Brain pericyte (primary cell): ENCODE measurements at regions not wholly inside any gene's neighbourhood (a gene's known extent, or its start where the extent isn't known, plus 50 kb on each side); places are given as distances from the start of the nearest gene placed in this dataset.

Source experiments
- DNase-seq: peaks from one replicate; pipeline ENCODE4 v3.0.0-alpha.2; 2012; ENCODE audit warnings: low read depth, low spot score

- DNase-seq: no peak
Measured at GRCh38 chr12:88251798-88252197, 109.7 kb downstream of the TMTC3 start.

- no peak for DNase-seq
Measured at GRCh38 chr12:88253371-88253978, 111.4 kb downstream of the TMTC3 start.

- no peak for DNase-seq
Measured at GRCh38 chr12:88255224-88255623, 113.1 kb downstream of the TMTC3 start.

GRCh38 chr12:88255847-88256246, 113.7 kb downstream of the TMTC3 start:
- DNase-seq: no peak

- no peak for DNase-seq
Measured at GRCh38 chr12:88258396-88258795, 116.3 kb downstream of the TMTC3 start.

GRCh38 chr12:88266806-88267360, 124.8 kb downstream of the TMTC3 start:
- no peak for DNase-seq

GRCh38 chr12:88267630-88268029, 125.5 kb downstream of the TMTC3 start:
- no peak for DNase-seq

GRCh38 chr12:88272456-88272855, 130.3 kb downstream of the TMTC3 start:
- no peak for DNase-seq

GRCh38 chr12:88273450-88273849, 131.3 kb downstream of the TMTC3 start:
- no peak for DNase-seq

- DNase-seq: no peak
Measured at GRCh38 chr12:88273875-88274274, 131.8 kb downstream of the TMTC3 start.

- DNase-seq: no peak
Measured at GRCh38 chr12:88291498-88292131, 149.5 kb downstream of the TMTC3 start.

- DNase-seq: no peak
Measured at GRCh38 chr12:88298014-88298682, 156.0 kb downstream of the TMTC3 start.

- no peak for DNase-seq
Measured at GRCh38 chr12:88298761-88299242, 156.7 kb downstream of the TMTC3 start.

- no peak for DNase-seq
Measured at GRCh38 chr12:88299567-88300101, 157.5 kb downstream of the TMTC3 start.

GRCh38 chr12:88300931-88301330, 158.8 kb downstream of the TMTC3 start:
- DNase-seq: no peak

GRCh38 chr12:88303335-88303734, 161.2 kb downstream of the TMTC3 start:
- DNase-seq: no peak

GRCh38 chr12:88305254-88305890, 163.3 kb downstream of the TMTC3 start:
- no peak for DNase-seq

- no peak for DNase-seq
Measured at GRCh38 chr12:88306471-88307069, 164.5 kb downstream of the TMTC3 start.

- DNase-seq: no peak
Measured at GRCh38 chr12:88307961-88308360, 165.9 kb downstream of the TMTC3 start.

GRCh38 chr12:88308825-88309224, 166.7 kb downstream of the TMTC3 start:
- DNase-seq: no peak

- DNase-seq: no peak
Measured at GRCh38 chr12:88309546-88309945, 167.4 kb downstream of the TMTC3 start.
